Prostate gland (tissue), 2 donors: ENCODE measurements at regions not wholly inside any gene's neighbourhood (a gene's known extent, or its start where the extent isn't known, plus 50 kb on each side); places are given as distances from the start of the nearest gene placed in this dataset.

Source experiments
- POLR2A ChIP-seq: fragments of 450-650 bp; IDR thresholded peaks from one replicate; pipeline ENCODE4 v1.6.1; 2016; ENCODE audit warnings: antibody characterized with exemption, mild to moderate bottlenecking
- TF ChIP-seq, protein P1 (sequence below), 4 experiments: fragments of 200-600 bp in 2 of 4; fragments of 450-650 bp in 2 of 4; sonication (generic) in 2 of 4; IDR thresholded peaks; 1 replicate in 3 of 4; 2 replicates in 1 of 4; pipeline ENCODE4 v1.5.1; 2016 to 2019; ENCODE audit warnings: antibody characterized with exemption in 4 of 4, mild to moderate bottlenecking in 2 of 4, moderate library complexity in 2 of 4

DNA sequence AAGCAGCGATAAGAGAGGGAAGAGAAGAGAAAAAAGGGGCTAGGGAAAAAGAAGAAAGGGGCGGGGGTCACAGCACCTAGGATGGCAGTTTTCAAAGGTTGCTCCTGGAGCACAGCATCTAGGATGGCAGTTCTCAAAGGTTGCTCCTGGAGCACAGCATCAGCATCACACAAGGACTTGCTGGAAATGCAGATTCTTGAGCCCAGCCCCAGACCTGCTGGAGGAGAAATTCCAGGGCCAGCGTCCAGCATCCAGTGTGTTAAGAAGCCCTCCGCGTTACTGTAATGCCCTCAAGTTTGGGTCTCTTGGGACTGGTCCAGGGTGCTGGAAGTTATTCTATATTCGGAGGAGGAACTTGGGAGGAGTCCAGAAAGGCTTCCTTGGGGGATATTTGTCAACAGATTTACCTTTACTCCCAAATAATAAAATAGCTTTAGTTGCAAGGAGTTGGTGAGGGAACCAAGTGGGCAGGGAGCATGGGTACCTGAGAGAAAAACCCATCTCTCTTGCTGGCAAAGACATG is 519.4 kb downstream of the SHQ1 start:
- TF ChIP-seq, protein P1, sequence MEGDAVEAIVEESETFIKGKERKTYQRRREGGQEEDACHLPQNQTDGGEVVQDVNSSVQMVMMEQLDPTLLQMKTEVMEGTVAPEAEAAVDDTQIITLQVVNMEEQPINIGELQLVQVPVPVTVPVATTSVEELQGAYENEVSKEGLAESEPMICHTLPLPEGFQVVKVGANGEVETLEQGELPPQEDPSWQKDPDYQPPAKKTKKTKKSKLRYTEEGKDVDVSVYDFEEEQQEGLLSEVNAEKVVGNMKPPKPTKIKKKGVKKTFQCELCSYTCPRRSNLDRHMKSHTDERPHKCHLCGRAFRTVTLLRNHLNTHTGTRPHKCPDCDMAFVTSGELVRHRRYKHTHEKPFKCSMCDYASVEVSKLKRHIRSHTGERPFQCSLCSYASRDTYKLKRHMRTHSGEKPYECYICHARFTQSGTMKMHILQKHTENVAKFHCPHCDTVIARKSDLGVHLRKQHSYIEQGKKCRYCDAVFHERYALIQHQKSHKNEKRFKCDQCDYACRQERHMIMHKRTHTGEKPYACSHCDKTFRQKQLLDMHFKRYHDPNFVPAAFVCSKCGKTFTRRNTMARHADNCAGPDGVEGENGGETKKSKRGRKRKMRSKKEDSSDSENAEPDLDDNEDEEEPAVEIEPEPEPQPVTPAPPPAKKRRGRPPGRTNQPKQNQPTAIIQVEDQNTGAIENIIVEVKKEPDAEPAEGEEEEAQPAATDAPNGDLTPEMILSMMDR (IDR thresholded peaks at IDR 0.05) = no peak
- no peak for TF ChIP-seq POLR2A
